ENCODE measurements at regions not wholly inside any gene's neighbourhood (a gene's known extent, or its start where the extent isn't known, plus 50 kb on each side); places are given as distances from the start of the nearest gene placed in this dataset.
A peak's percentile ranks its signal among the peaks of the same experiment; 100 is the strongest.

DNA sequence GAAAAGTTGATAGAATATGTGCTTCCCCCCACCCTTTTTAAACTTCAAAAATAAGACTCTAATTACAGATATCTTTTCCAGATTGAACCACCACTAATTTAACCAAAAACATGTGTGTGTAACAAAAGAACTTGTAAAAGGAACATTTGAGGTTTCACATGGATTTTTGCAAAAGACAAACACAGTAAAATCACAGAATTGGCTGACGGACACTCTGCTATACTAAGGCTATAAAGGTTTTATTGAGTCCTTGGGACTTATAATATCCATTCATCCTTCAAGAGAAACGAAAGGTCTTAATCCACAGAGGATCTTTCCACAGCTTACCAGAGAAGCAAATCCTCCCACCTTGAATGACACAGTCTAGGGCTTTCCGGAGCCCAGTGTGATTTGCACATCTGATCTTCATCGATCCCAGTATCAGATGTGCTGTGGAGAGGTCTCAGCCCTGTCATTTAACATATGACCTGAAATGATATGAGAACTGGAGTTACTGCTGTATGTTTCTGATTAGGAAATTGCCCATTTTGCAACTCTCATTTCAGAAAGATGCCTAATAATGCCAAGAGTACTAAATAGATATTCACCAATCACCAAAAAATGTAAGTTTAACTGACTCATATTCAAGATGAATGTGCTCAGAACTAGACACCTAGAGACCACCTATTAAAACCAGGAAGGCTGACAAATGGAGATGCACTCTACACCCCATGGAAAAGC, 256.5 kb upstream of the FBXL7 start:
- no peaks in the 10 kb centered on the region for H3K27me3 ChIP-seq (ENCODE audit: insufficient read depth in 3 of 3, low read length in 2 of 3)
- no peak overlapping the region for H3K4me3 ChIP-seq
- intact Hi-C loops (cut with DNase I) = no loop called here
- peaks cover 21% of the 10 kb centered on the region for H3K9me3 ChIP-seq
- H3K27ac ChIP-seq = no peak overlapping the region
- H3K4me1 ChIP-seq = no peaks in the 10 kb centered on the region
- no peaks in the 10 kb centered on the region for H3K36me3 ChIP-seq (ENCODE audit: insufficient read depth in 1 of 2, low read depth in 1 of 2)
- ATAC-seq (no peak), DNase-seq (no peak)
- TF ChIP-seq, protein P1, sequence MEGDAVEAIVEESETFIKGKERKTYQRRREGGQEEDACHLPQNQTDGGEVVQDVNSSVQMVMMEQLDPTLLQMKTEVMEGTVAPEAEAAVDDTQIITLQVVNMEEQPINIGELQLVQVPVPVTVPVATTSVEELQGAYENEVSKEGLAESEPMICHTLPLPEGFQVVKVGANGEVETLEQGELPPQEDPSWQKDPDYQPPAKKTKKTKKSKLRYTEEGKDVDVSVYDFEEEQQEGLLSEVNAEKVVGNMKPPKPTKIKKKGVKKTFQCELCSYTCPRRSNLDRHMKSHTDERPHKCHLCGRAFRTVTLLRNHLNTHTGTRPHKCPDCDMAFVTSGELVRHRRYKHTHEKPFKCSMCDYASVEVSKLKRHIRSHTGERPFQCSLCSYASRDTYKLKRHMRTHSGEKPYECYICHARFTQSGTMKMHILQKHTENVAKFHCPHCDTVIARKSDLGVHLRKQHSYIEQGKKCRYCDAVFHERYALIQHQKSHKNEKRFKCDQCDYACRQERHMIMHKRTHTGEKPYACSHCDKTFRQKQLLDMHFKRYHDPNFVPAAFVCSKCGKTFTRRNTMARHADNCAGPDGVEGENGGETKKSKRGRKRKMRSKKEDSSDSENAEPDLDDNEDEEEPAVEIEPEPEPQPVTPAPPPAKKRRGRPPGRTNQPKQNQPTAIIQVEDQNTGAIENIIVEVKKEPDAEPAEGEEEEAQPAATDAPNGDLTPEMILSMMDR (IDR thresholded peaks at IDR 0.05) = no peak
- WGBS, 3 donors = 66 to 72% (median 66%) methylated on average over 4 of the region's 4 CpGs

DNA sequence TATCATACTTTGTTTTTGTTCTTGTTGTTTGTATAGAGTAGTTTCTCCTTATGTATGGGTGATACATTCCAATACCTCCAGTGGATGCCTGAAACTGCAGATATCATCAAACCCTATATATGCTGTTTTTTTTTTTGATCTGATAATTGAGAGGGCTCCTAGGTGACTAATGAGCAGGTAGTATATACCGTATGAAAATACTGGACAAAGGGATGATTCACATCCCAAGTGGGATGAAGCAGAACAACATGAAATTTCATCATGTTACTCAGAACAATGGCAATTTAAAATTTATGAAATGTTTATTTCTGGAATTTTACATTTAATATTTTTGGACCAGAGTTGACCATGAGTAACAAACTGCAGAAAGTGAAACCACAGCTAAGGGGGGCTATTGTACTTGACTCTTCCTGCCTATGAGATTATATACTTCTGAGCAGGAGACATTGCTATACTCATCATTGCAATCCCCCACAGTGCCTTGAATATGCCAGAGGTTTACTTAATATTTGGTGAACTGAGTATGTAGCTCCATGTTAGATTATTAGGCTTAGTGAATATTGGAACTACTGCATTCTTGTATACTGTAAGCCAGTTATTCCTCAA, 258.7 kb upstream of the FBXL7 start:
- intact Hi-C loops (cut with DNase I) = no loop called here
- Histone ChIP-seq H3K4me1 (no peaks in the 10 kb centered on the region), H3K9me3 (peaks cover 11% of the 10 kb centered on the region), H3K27ac (no peak overlapping the region), H3K4me3 (no peak overlapping the region), H3K27me3 (ENCODE audit: insufficient read depth in 3 of 3, low read length in 2 of 3) (no peaks in the 10 kb centered on the region), H3K36me3 (ENCODE audit: insufficient read depth in 1 of 2, low read depth in 1 of 2) (no peaks in the 10 kb centered on the region)
- TF ChIP-seq, protein P1 (IDR thresholded peaks at IDR 0.05) = no peak
- 86 to 94% (median 88%) methylated on average over 1 of the region's 1 CpG for WGBS, 3 donors
- ATAC-seq = no peak
- no peak for DNase-seq

DNA sequence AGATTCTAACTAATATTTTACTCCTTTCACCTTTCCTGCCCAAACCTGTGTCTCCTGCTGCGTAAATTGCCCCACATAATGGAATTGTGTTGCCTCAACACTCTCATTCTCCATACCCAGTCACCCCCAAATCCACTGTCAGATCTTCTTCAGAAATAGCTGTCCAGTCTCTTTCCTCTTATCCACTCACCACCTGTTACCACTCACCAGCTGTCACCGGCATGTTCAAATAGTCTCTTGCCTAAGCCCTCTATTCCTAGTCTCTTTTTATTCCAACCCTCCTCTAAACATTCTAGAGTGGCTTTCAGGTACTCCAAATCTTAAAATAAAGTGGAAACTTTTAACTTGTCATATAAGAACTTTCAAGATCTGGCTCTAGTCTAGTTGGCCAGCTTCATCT, 262.0 kb upstream of the FBXL7 start:
- DNase-seq = no peak
- ATAC-seq = no peak
- intact Hi-C loops (cut with DNase I) = no loop called here
- TF ChIP-seq, protein P1 (IDR thresholded peaks at IDR 0.05) = no peak
- H3K4me3 ChIP-seq = no peak overlapping the region
- H3K4me1 ChIP-seq = no peaks in the 10 kb centered on the region
- no peaks in the 10 kb centered on the region for H3K27me3 ChIP-seq (ENCODE audit: insufficient read depth in 3 of 3, low read length in 2 of 3)
- H3K9me3 ChIP-seq = no peaks in the 10 kb centered on the region
- H3K36me3 ChIP-seq (ENCODE audit: insufficient read depth in 1 of 2, low read depth in 1 of 2) = no peaks in the 10 kb centered on the region
- H3K27ac ChIP-seq = no peak overlapping the region
- 72 to 82% (median 75%) methylated on average over 2 of the region's 2 CpGs for WGBS, 3 donors

DNA sequence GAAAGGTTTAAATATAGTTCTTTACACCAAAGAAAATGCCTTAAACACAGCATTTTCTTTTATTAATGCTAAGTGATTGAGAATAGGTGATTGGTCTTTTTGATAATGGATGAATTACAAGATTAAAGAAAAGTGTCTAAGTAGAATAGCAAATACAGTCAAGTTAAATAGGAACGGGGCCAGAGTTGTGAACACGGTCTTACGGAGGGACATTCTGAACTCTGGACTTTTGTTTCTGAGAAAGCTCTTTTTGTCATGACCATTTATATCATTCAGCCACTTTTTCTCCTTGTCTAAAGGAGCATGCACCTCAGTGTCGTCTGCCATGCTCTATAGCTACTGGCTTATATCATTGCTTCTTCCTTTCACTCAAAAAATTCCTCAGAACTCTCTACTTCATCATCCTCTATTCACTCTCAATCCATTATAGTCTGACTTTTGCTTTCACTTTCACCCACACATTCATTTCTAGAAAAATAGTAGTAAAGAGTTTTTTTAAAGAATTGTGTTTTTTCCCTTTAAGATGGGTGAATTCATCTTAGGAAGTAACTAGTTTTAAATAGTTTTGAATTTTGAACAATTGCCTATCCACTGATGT, 263.0 kb upstream of the FBXL7 start:
- H3K27ac ChIP-seq = no peak overlapping the region
- 67 to 89% (median 74%) methylated on average over 4 of the region's 4 CpGs for WGBS, 3 donors
- DNase-seq = no peak
- TF ChIP-seq, protein P1 (IDR thresholded peaks at IDR 0.05) = no peak
- H3K4me1 ChIP-seq = no peaks in the 10 kb centered on the region
- intact Hi-C loops (cut with DNase I) = no loop called here
- peak overlapping the region; percentile 35 for H3K4me3 ChIP-seq
- H3K36me3 ChIP-seq (ENCODE audit: insufficient read depth in 1 of 2, low read depth in 1 of 2) = no peaks in the 10 kb centered on the region
- ATAC-seq = no peak
- H3K27me3 ChIP-seq (ENCODE audit: insufficient read depth in 3 of 3, low read length in 2 of 3) = no peaks in the 10 kb centered on the region
- no peaks in the 10 kb centered on the region for H3K9me3 ChIP-seq
